ENCODE measurements at regions not wholly inside any gene's neighbourhood (a gene's known extent, or its start where the extent isn't known, plus 50 kb on each side); places are given as distances from the start of the nearest gene placed in this dataset.

GRCh38 chrX:132270699-132271098 is 51.5 kb upstream of the RAP2C start:
- no peaks in the 10 kb centered on the region for H3K36me3 Mint-ChIP-seq (ENCODE audit: insufficient read depth in 1 of 3, low read depth in 3 of 3)
- H3K4me3 Mint-ChIP-seq, result no peak overlapping the region; a peak in 1 of 5 replicates
- no peak overlapping the region for H2AK5ac ChIP-seq (ENCODE audit: insufficient read length, low read length)
- no peaks in the 10 kb centered on the region for H3K9me3 Mint-ChIP-seq
- H3K4me1 ChIP-seq (ENCODE audit: insufficient read depth, low read length), result no peaks in the 10 kb centered on the region
- H2BK20ac ChIP-seq (ENCODE audit: low read depth, low read length, poor library complexity, severe bottlenecking), result no peak overlapping the region
- no peak overlapping the region for H4K5ac ChIP-seq (ENCODE audit: insufficient read length, low read depth, low read length)
- H3K23me2 ChIP-seq (ENCODE audit: insufficient read length, low read depth, low read length, poor library complexity, severe bottlenecking), result no peaks in the 10 kb centered on the region
- H4K8ac ChIP-seq (replicated peaks; ENCODE audit: insufficient read length, low read depth, low read length), result no peak overlapping the region
- H3T11ph ChIP-seq (ENCODE audit: low read length), result no peak overlapping the region
- DNase-seq, result no peak
- peaks cover 2% of the 10 kb centered on the region; the same call in 1 of the 2 replicates for H3K27me3 Mint-ChIP-seq (ENCODE audit: low read depth)
- H3K4me2 ChIP-seq (ENCODE audit: insufficient read depth, insufficient read length, low read length), result no peak overlapping the region
- no peak overlapping the region for H3K27ac Mint-ChIP-seq
- no peak overlapping the region for H2BK12ac ChIP-seq (ENCODE audit: insufficient read length, low read depth, low read length)
- H3K79me1 ChIP-seq (ENCODE audit: insufficient read depth, low read depth, low read length, poor library complexity, severe bottlenecking), result no peaks in the 10 kb centered on the region
- TF ChIP-seq CTCF (conservative IDR thresholded peaks at IDR 0.05), result no peak
- no peak overlapping the region for H2BK15ac ChIP-seq (ENCODE audit: low read depth, low read length)
- no peak overlapping the region for H3K27ac ChIP-seq (ENCODE audit: insufficient read length, low read depth, low read length)
- no peak overlapping the region for H3K4ac ChIP-seq (ENCODE audit: low read depth, low read length)
- no peaks in the 10 kb centered on the region for H4K20me1 ChIP-seq (ENCODE audit: control insufficient read depth, insufficient read depth, insufficient read length)
- no peak overlapping the region for H3K14ac ChIP-seq (ENCODE audit: insufficient read depth, low read length)
- no peaks in the 10 kb centered on the region for H3K27me3 ChIP-seq (ENCODE audit: insufficient read depth, low read length)
- H3K79me2 ChIP-seq (ENCODE audit: insufficient read depth, low read length), result no peaks in the 10 kb centered on the region
- WGBS (ENCODE audit: extremely low coverage, insufficient read length, low lambda C conversion rate), result no CpG with 5 or more reads among the region's 3 CpGs
- H2AFZ ChIP-seq (ENCODE audit: low read length), result no peak overlapping the region
- H3K4me1 Mint-ChIP-seq, result no peaks in the 10 kb centered on the region
- H2BK5ac ChIP-seq (ENCODE audit: insufficient read length, low read length), result no peak overlapping the region
- no peak overlapping the region for H3K18ac ChIP-seq (ENCODE audit: insufficient read length, low read depth, low read length)
- no peak overlapping the region for H3K9ac ChIP-seq (ENCODE audit: extremely low read depth, insufficient read length, low read length)
- no peak overlapping the region for H3K56ac ChIP-seq (ENCODE audit: insufficient read length, low read depth, low read length)
- H3K23ac ChIP-seq (ENCODE audit: insufficient read length, low read depth, low read length), result no peak overlapping the region
- no peaks in the 10 kb centered on the region for H3K9me3 ChIP-seq (ENCODE audit: control insufficient read depth, low read depth, low read length)
- H4K91ac ChIP-seq (ENCODE audit: insufficient read length, low read depth, low read length), result no peak overlapping the region
- no peak overlapping the region for H2BK120ac ChIP-seq (ENCODE audit: low read depth, low read length, poor library complexity, severe bottlenecking)
